Kidney glomerular epithelial cell (primary cell): ENCODE measurements at regions not wholly inside any gene's neighbourhood (a gene's known extent, or its start where the extent isn't known, plus 50 kb on each side); places are given as distances from the start of the nearest gene placed in this dataset.

ENCODE experiments used
- DNase-seq: peaks from one replicate; lab custom pipeline; 2025; lab: John Stamatoyannopoulos, UW

GRCh38 chr5:166507810-166508425, 1783.5 kb upstream of the WWC1 start:
- no peak for DNase-seq

GRCh38 chr5:166509085-166509484, 1782.4 kb upstream of the WWC1 start:
- DNase-seq, result no peak

GRCh38 chr5:166517976-166518375, 1773.5 kb upstream of the WWC1 start:
- no peak for DNase-seq

GRCh38 chr5:166523206-166523605, 1768.2 kb upstream of the WWC1 start:
- DNase-seq, result no peak

- no peak for DNase-seq
Measured at GRCh38 chr5:166529200-166529599, 1762.2 kb upstream of the WWC1 start.

GRCh38 chr5:166532456-166533220, 1758.8 kb upstream of the WWC1 start:
- no peak for DNase-seq

- no peak for DNase-seq
Measured at GRCh38 chr5:166535641-166536040, 1755.8 kb upstream of the WWC1 start.

- DNase-seq, result no peak
Measured at GRCh38 chr5:166540156-166540555, 1751.3 kb upstream of the WWC1 start.

- DNase-seq, result no peak
Measured at GRCh38 chr5:166551384-166551783, 1740.1 kb upstream of the WWC1 start.

- no peak for DNase-seq
Measured at GRCh38 chr5:166553778-166554177, 1737.7 kb upstream of the WWC1 start.

- DNase-seq, result no peak
Measured at GRCh38 chr5:166561759-166562158, 1729.7 kb upstream of the WWC1 start.

GRCh38 chr5:166562246-166562645, 1729.2 kb upstream of the WWC1 start:
- no peak for DNase-seq

GRCh38 chr5:166566725-166567124, 1724.7 kb upstream of the WWC1 start:
- no peak for DNase-seq

- DNase-seq, result no peak
Measured at GRCh38 chr5:166570865-166571264, 1720.6 kb upstream of the WWC1 start.

GRCh38 chr5:166571668-166572067, 1719.8 kb upstream of the WWC1 start:
- no peak for DNase-seq

- no peak for DNase-seq
Measured at GRCh38 chr5:166576323-166576722, 1715.1 kb upstream of the WWC1 start.

- DNase-seq, result no peak
Measured at GRCh38 chr5:166581826-166582225, 1709.6 kb upstream of the WWC1 start.

- no peak for DNase-seq
Measured at GRCh38 chr5:166582416-166582815, 1709.0 kb upstream of the WWC1 start.

- no peak for DNase-seq
Measured at GRCh38 chr5:166594567-166594966, 1696.9 kb upstream of the WWC1 start.

GRCh38 chr5:166595274-166595951, 1696.0 kb upstream of the WWC1 start:
- DNase-seq, result no peak

- no peak for DNase-seq
Measured at GRCh38 chr5:166596043-166596442, 1695.4 kb upstream of the WWC1 start.

GRCh38 chr5:166602271-166602670, 1689.2 kb upstream of the WWC1 start:
- no peak for DNase-seq

GRCh38 chr5:166617507-166617906, 1673.9 kb upstream of the WWC1 start:
- DNase-seq, result no peak
